ENCODE measurements at regions not wholly inside any gene's neighbourhood (a gene's known extent, or its start where the extent isn't known, plus 50 kb on each side); places are given as distances from the start of the nearest gene placed in this dataset.

DNA sequence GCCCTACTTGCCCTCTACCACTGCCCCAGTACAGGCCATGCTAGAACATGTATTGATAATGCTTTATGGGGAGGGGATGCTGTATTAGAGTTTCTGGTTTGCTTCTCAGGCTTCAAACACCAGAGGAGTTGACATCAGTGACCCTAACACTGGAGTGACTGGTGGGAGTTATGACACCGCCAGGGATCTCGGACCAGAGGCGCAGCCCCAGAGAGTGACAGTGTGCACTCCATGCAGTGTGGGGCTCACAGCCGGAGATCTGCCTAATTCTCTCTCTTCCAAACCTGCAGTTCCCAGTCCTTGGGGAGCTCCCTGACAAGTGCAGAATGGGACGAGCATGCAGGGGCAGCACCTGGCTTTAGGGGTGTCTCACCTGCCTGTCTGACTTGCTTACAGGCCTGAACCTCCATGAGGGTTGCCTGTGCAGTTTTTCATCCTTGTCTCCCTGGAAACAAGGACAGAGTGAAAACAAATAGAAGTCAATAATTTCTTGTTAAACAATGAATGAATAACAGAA lies 244.9 kb upstream of the MYT1L start:
- FAIRE-seq: no peak
- DNase-seq (ENCODE audit: low spot score): no peak

DNA sequence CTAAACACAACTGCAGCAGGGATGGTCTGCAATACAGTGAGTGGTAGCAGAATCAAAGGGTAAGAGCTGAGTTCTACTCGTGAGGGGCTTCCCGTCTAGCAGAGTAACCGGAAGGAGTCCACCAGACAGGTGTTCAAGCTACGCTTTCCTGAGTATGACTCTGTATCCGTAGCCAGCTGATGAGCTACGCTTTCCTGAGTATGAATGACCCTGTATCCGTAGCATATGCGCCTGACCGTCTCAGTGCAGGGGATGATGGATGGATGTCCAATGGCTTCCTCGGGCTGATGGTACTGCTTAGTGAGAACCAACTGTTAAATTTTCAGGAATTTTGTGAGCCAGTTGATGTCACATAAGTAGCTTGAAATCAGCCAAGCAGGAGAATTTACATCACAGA lies 244.1 kb upstream of the MYT1L start:
- DNase-seq (ENCODE audit: low spot score): no peak
- no peak for FAIRE-seq

DNA sequence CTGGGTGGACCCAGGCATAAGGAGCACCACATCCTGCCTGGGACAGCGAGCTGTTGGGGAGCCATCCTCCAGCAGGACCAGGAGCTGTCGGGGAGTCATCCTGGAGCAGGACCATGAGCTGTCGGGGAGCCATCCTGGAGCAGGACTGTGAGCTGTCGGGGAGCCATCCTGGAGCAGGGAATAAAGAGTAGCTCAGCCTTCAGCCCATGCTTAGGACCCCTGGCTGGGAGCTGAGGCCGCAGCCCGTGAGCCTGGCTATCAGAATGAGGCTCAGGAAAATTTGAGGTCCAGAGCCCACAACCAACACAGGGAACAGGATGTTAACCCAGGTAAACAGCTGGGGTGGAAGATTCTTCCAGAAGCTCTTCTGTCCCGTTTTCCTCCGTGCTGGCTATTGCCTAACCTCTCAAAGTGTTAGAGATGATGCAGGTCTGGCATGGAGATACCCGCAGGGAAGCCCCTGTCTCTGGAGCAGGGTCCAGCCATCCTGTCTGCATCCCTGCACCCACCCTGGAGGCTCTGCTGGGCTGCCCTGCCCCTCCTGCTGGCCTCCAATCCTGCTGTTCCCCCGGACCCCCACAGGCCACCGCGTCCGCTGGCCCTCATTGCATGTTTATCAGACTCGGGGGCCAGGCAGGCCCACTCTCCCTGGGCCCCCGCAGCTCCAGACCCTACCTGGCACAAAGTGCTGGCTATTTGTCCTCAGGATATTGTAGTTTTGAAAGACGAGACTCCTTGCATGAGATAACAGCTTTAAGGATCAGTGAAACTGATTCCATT lies 243.5 kb upstream of the MYT1L start:
- no peak for FAIRE-seq
- DNase-seq (ENCODE audit: low spot score): no peak

- FAIRE-seq: no peak
- no peak for DNase-seq (ENCODE audit: low spot score)
Measured at GRCh38 chr2:2573658-2574293, 242.7 kb upstream of the MYT1L start.

- FAIRE-seq: no peak
Measured at GRCh38 chr2:2573205-2573604, 242.1 kb upstream of the MYT1L start.

GRCh38 chr2:2572393-2573204 lies 241.5 kb upstream of the MYT1L start:
- FAIRE-seq (no peak), DNase-seq (ENCODE audit: low spot score) (no peak)

More at GRCh38 chr2:2573205-2573604, 242.1 kb upstream of the MYT1L start:
- DNase-seq (ENCODE audit: low spot score): no peak

DNA sequence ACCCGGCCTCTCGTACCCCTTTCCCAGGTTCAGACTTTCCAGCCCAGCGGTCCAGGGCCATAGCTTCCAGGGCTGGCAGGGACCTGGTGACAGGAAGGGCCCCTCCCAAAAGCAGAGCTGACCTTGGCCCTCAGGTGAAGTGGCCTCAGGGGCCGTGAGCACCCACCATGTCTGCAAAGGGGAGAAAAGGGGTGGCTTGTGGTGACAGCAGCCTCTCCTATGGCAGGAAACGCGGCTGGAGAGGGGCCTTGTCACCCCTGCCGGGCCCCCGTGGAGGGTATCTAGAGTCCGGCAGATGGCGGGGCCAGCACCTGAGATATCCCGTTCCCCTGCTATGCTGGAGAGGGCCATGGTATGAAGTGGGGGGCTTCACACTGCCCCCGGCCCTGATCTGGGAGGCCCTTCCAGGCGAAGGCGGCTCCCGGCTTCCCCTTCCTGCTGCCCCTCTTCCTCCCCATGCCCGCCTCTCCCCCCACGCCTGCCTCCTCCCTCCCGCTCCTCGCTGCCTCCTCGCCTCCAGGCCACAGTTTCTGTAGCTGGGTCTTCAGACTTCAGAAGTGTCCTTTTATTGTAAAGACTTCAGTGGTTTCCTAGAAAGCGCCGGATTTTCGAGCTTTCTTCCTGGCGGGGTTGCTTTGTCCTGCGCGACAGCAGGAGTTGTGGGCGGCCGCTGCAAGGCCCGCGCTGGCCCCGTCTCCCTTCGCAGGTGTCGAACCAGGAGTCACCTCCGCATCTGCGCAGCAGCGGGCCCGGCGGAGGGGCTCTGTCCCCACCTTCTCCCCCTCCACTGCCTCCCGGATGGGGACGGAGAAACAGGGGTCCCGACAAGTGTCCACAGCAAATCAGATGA lies 240.5 kb upstream of the MYT1L start:
- no peak for DNase-seq (ENCODE audit: low spot score)

DNA sequence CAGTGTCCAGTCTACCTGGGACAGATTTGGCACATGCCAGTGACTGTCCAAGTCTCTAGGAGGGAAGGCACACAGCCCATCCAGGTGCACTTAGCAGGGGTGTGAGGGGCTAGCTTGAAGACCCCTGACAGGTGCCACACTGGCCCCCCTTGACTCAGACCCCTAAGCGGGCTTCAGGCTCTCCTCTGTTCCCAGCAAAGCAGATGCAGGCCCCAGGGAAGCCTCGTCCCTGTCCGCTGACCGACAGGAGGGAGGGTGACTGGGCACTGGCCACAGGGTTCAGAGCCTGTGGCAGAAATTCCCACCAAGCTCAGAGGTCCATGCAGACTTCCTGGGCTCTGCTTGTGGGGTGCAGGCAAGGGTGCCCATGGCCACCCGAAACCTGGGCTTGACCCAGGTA lies 239.8 kb upstream of the MYT1L start:
- FAIRE-seq: no peak
- no peak for DNase-seq (ENCODE audit: low spot score)

More for the DNA sequence above, 240.5 kb upstream of the MYT1L start:
- FAIRE-seq: no peak

GRCh38 chr2:2570360-2570759 lies 239.3 kb upstream of the MYT1L start:
- DNase-seq (ENCODE audit: low spot score) (no peak), FAIRE-seq (no peak)

GRCh38 chr2:2569836-2570235 lies 238.8 kb upstream of the MYT1L start:
- FAIRE-seq (no peak), DNase-seq (ENCODE audit: low spot score) (no peak)

- no peak for FAIRE-seq
- DNase-seq (ENCODE audit: low spot score): no peak
Measured at GRCh38 chr2:2569306-2569705, 238.2 kb upstream of the MYT1L start.

GRCh38 chr2:2568411-2568810 lies 237.3 kb upstream of the MYT1L start:
- no peak for FAIRE-seq
- no peak for DNase-seq (ENCODE audit: low spot score)

DNA sequence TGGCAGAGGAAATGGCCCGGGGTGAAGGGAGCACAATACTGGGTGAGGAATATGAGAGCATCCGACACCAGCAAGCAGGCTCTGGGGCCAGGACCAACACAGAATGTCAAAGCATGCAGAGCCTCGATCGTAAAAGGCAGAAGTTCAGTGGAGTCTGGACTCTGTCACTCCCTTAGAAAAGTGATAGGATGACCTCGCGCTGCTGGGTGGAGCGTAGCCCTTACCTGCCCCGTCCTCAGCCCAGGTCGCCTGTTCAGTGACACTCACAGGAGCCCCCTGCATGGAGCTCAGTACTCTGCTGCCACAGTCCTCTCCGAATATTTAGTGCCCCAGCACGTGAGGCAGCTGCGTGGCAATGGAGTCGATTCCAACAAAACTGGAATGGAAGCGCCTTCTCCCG lies 236.7 kb upstream of the MYT1L start:
- DNase-seq (ENCODE audit: low spot score) (no peak), FAIRE-seq (no peak)

GRCh38 chr2:2566396-2567323 lies 235.6 kb upstream of the MYT1L start:
- no peak for FAIRE-seq
- DNase-seq (ENCODE audit: low spot score): no peak

DNA sequence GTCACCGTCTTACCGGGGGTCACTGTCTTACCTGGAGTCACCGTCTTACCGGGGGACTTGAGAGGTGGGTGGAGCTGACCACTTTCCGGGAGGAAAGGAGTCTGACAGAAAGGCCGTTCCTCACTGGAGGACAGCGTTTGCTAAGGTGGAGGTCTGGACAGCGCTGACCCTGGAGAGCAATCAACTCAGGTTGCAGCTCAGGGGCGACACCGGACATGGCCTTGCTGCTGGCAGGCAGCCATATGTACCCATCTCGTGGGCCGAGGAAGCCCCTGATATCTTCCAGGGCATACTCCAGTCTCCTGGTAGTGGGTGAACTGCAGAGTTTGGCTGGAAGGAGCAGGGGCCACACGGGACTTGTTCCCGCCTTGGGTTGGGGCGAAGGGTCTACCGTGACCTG lies 234.6 kb upstream of the MYT1L start:
- DNase-seq (ENCODE audit: low spot score): no peak
- no peak for FAIRE-seq

- DNase-seq (ENCODE audit: low spot score) (no peak), FAIRE-seq (no peak)
Measured at GRCh38 chr2:2564300-2565078, 233.4 kb upstream of the MYT1L start.

GRCh38 chr2:2563309-2563860 lies 232.3 kb upstream of the MYT1L start:
- DNase-seq (ENCODE audit: low spot score): no peak

DNA sequence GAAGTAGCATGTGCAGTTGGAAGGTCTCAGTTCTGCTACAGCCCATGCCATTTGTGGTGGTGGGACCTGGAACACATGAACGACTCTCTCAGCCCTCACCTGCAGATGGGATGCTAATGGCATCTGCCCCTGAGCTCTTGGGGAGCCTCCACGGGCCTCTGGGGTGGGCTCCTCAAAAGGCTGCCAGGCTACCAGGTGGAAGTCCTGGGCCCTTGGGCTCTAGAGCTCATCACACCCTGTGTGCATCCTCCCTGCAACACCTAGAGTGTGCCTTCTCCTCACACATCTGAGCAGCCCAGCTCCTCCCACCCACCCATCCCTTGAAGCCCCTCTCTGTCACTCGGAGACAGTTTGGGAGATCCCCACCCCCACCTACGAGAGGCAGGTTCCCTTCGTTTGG lies 231.8 kb upstream of the MYT1L start:
- FAIRE-seq (no peak), DNase-seq (ENCODE audit: low spot score) (no peak)

More at GRCh38 chr2:2563309-2563860, 232.3 kb upstream of the MYT1L start:
- FAIRE-seq: no peak

Measured in RCC 7860 (cell line).